Thoracic aorta (tissue), 2 donors: ENCODE measurements at regions not wholly inside any gene's neighbourhood (a gene's known extent, or its start where the extent isn't known, plus 50 kb on each side); places are given as distances from the start of the nearest gene placed in this dataset.

ENCODE experiments used
- ATAC-seq: fragments of 150-250 bp; one replicate; pipeline ENCODE4 v1.8.0; 2017; ENCODE audit warnings: low read depth; ENCODE audit not compliant: insufficient number of reproducible peaks, low FRiP score
- DNase-seq: peaks from one replicate; pipeline ENCODE4 v3.0.0-alpha.2; 2020; ENCODE audit warnings: low spot score
- H3K27ac ChIP-seq, 2 donors: fragments of 200-600 bp; sonication (generic); 1 replicate in 1 of 2; 2 replicates in 1 of 2; pipeline ENCODE4 v1.5.1; 2016; ENCODE audit warnings: mild to moderate bottlenecking in 2 of 2, moderate library complexity in 2 of 2
- H3K27me3 ChIP-seq: fragments of 200-600 bp; sonication (generic); replicated peaks from 2 replicates; pipeline ENCODE4 v1.6.0; 2016; ENCODE audit warnings: mild to moderate bottlenecking; ENCODE audit not compliant: insufficient read depth
- H3K36me3 ChIP-seq: fragments of 200-600 bp; sonication (generic); one replicate; pipeline ENCODE4 v1.5.1; 2016
- H3K4me1 ChIP-seq, 2 donors: fragments of 200-600 bp; sonication (generic); 1 replicate in 1 of 2; 2 replicates in 1 of 2; pipeline versions ENCODE4 v1.5.1 to v1.6.0; 2016; ENCODE audit warnings: low read depth in 2 of 2, mild to moderate bottlenecking in 1 of 2; ENCODE audit not compliant: control insufficient read depth in 1 of 2
- H3K4me3 ChIP-seq: fragments of 200-600 bp; sonication (generic); 2 replicates; pipeline ENCODE4 v1.5.1; 2016; ENCODE audit warnings: mild to moderate bottlenecking
- H3K9me3 ChIP-seq: fragments of 200-600 bp; sonication (generic); 2 replicates; pipeline ENCODE4 v1.5.1; 2016
- TF ChIP-seq, protein P1 (sequence below): fragments of 200-600 bp; sonication (generic); IDR thresholded peaks from one replicate; pipeline ENCODE4 v1.5.1; 2019; ENCODE audit warnings: antibody characterized with exemption

- Histone ChIP-seq H3K27me3 (no peaks in the 10 kb centered on the region), H3K27ac (no peak overlapping the region), H3K9me3 (no peaks in the 10 kb centered on the region), H3K4me1 (peaks cover 0 to 3% of the 10 kb centered on the region in 2 donors), H3K36me3 (no peaks in the 10 kb centered on the region), H3K4me3 (no peak overlapping the region)
- TF ChIP-seq, protein P1, sequence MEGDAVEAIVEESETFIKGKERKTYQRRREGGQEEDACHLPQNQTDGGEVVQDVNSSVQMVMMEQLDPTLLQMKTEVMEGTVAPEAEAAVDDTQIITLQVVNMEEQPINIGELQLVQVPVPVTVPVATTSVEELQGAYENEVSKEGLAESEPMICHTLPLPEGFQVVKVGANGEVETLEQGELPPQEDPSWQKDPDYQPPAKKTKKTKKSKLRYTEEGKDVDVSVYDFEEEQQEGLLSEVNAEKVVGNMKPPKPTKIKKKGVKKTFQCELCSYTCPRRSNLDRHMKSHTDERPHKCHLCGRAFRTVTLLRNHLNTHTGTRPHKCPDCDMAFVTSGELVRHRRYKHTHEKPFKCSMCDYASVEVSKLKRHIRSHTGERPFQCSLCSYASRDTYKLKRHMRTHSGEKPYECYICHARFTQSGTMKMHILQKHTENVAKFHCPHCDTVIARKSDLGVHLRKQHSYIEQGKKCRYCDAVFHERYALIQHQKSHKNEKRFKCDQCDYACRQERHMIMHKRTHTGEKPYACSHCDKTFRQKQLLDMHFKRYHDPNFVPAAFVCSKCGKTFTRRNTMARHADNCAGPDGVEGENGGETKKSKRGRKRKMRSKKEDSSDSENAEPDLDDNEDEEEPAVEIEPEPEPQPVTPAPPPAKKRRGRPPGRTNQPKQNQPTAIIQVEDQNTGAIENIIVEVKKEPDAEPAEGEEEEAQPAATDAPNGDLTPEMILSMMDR: no peak
- no peak for DNase-seq
- no peak for ATAC-seq
Measured at GRCh38 chr17:12342161-12342560, 321.5 kb downstream of the MAP2K4 start.

GRCh38 chr17:12342609-12343435 lies 322.1 kb downstream of the MAP2K4 start:
- Histone ChIP-seq H3K36me3 (no peaks in the 10 kb centered on the region), H3K4me3 (no peak overlapping the region), H3K9me3 (no peaks in the 10 kb centered on the region), H3K27ac (no peak overlapping the region), H3K27me3 (no peaks in the 10 kb centered on the region), H3K4me1 (no peaks in the 10 kb centered on the region)
- TF ChIP-seq, protein P1: peak; percentile 37
- DNase-seq (no peak), ATAC-seq (no peak)

- ATAC-seq (no peak), DNase-seq (no peak)
- Histone ChIP-seq H3K27me3 (no peaks in the 10 kb centered on the region), H3K36me3 (no peaks in the 10 kb centered on the region), H3K9me3 (no peaks in the 10 kb centered on the region), H3K27ac (no peak overlapping the region), H3K4me3 (no peak overlapping the region), H3K4me1 (no peaks in the 10 kb centered on the region)
- TF ChIP-seq, protein P1: no peak
Measured at GRCh38 chr17:12348476-12348875, 317.2 kb upstream of the MYOCD start.

DNA sequence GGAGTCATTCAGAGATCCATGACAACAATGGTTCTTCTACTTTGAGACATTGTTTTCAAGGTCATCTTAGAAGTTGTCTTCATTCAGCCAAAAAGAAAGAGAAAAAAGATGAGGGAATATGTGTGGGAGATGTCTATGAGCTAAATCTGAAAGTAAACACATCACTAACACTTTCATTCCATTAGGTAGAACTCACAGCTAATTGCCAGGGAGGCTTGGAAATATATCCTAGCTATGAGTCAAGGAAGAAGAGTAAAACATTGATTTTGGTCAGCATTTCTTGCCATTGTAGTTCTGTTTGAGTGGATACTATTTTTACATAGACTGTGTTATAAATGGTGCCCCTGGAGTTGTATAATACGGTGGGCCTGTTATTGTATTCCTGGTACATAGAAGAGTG lies 316.4 kb upstream of the MYOCD start:
- ATAC-seq (no peak), DNase-seq (no peak)
- Histone ChIP-seq H3K36me3 (no peaks in the 10 kb centered on the region), H3K9me3 (no peaks in the 10 kb centered on the region), H3K27me3 (no peaks in the 10 kb centered on the region), H3K4me1 (no peaks in the 10 kb centered on the region), H3K27ac (no peak overlapping the region), H3K4me3 (no peak overlapping the region)
- TF ChIP-seq, protein P1: no peak

GRCh38 chr17:12352127-12352526 lies 313.6 kb upstream of the MYOCD start:
- Histone ChIP-seq H3K27me3 (no peaks in the 10 kb centered on the region), H3K36me3 (no peaks in the 10 kb centered on the region), H3K9me3 (no peaks in the 10 kb centered on the region), H3K27ac (no peak overlapping the region), H3K4me3 (no peak overlapping the region), H3K4me1 (no peaks in the 10 kb centered on the region)
- DNase-seq (no peak), ATAC-seq (no peak)
- TF ChIP-seq, protein P1: no peak
